IMR-90 (cell line): ENCODE measurements at regions not wholly inside any gene's neighbourhood (a gene's known extent, or its start where the extent isn't known, plus 50 kb on each side); places are given as distances from the start of the nearest gene placed in this dataset.

Experiments used
- ATAC-seq: fragments of 200-7000 bp; cut with Tn5 transposase; 2 replicates; pipeline ENCODE4 v1.9.1; 2020; ENCODE audit warnings: low read depth, mild to moderate bottlenecking, moderate library complexity
- BruUV-seq: library from RNA; stranded (reverse); fragments of 400-500 nt; replicated peaks from 2 replicates; lab custom pipeline; 2021; lab: Mats Ljungman, UMichigan
- CTCF ChIA-PET: fragments of 300-600 bp; formaldehyde crosslinking; extraction: SDS; loops from one replicate; lab custom pipeline; 2021; ENCODE audit warnings: antibody characterized with exemption; lab: Yijun Ruan, JAX
- POLR2A ChIA-PET: fragments of 300-600 bp; sonication (Branson Sonifier 250); formaldehyde crosslinking; loops from one replicate; lab custom pipeline; 2022; ENCODE audit warnings: antibody characterized with exemption; ENCODE audit not compliant: unreplicated experiment; lab: Charles Lee
- DNase-seq: peaks from one replicate; pipeline ENCODE4 v3.0.0; 2013
- H2AFZ ChIP-seq: replicated peaks from 2 replicates; pipeline ENCODE3; 2013; ENCODE audit warnings: low read length, mild to moderate bottlenecking; ENCODE audit not compliant: poor library complexity
- H2AK5ac ChIP-seq: 2 replicates; pipeline ENCODE4 v1.6.1; 2013; ENCODE audit warnings: low read depth, low read length, inconsistent platforms
- H2AK9ac ChIP-seq: replicated peaks from 2 replicates; pipeline ENCODE3; 2013; ENCODE audit warnings: mild to moderate bottlenecking, low read depth, low read length, moderate library complexity; ENCODE audit not compliant: poor library complexity
- H2BK120ac ChIP-seq: 2 replicates; pipeline ENCODE4 v1.6.1; 2013; ENCODE audit warnings: low read depth, low read length, inconsistent platforms
- H2BK15ac ChIP-seq: 3 replicates; pipeline ENCODE4 v1.6.1; 2013; ENCODE audit warnings: low read depth, low read length, inconsistent platforms
- H2BK20ac ChIP-seq: 2 replicates; pipeline ENCODE4 v1.6.1; 2013; ENCODE audit warnings: low read depth, mild to moderate bottlenecking, inconsistent platforms, low read length, moderate library complexity
- H2BK5ac ChIP-seq: 2 replicates; pipeline ENCODE4 v1.6.1; 2013; ENCODE audit warnings: mild to moderate bottlenecking, low read depth, low read length, inconsistent platforms; ENCODE audit not compliant: poor library complexity, severe bottlenecking
- H3K14ac ChIP-seq: replicated peaks from 2 replicates; pipeline ENCODE4 v1.6.1; 2013; ENCODE audit warnings: low read depth, low read length, inconsistent platforms
- H3K18ac ChIP-seq: 2 replicates; pipeline ENCODE4 v1.6.1; 2013; ENCODE audit warnings: low read depth, low read length, control low read depth
- H3K23ac ChIP-seq: 2 replicates; pipeline ENCODE4 v1.6.1; 2013; ENCODE audit warnings: low read depth, low read length, inconsistent platforms
- H3K27ac ChIP-seq: 2 replicates; pipeline ENCODE4 v1.5.1; 2013; ENCODE audit warnings: mild to moderate bottlenecking, control low read depth, low read length; ENCODE audit not compliant: insufficient read depth
- H3K27me3 ChIP-seq: 2 replicates; pipeline ENCODE4 v1.6.1; 2013; ENCODE audit warnings: low read length; ENCODE audit not compliant: control insufficient read depth, insufficient read depth
- H3K36me3 ChIP-seq: 2 replicates; pipeline ENCODE4 v1.6.1; 2013; ENCODE audit warnings: low read length, mixed read lengths; ENCODE audit not compliant: control insufficient read depth, insufficient read depth
- H3K4ac ChIP-seq: 2 replicates; pipeline ENCODE4 v1.6.1; 2013; ENCODE audit warnings: low read depth, low read length, inconsistent platforms
- H3K4me1 ChIP-seq: 2 replicates; pipeline ENCODE4 v1.6.1; 2013; ENCODE audit warnings: low read length, mixed read lengths; ENCODE audit not compliant: control insufficient read depth, insufficient read depth
- H3K4me2 ChIP-seq: 2 replicates; pipeline ENCODE4 v1.6.1; 2013; ENCODE audit warnings: low read depth, mild to moderate bottlenecking, control low read depth, low read length, moderate library complexity
- H3K4me3 ChIP-seq: 2 replicates; pipeline ENCODE4 v1.5.1; 2013; ENCODE audit warnings: low read depth, mild to moderate bottlenecking, control low read depth, low read length, moderate library complexity; ENCODE audit not compliant: insufficient read depth
- H3K56ac ChIP-seq: 2 replicates; pipeline ENCODE4 v1.6.1; 2013; ENCODE audit warnings: low read length, inconsistent platforms; ENCODE audit not compliant: insufficient read depth; ENCODE audit errors: extremely low read depth
- H3K79me1 ChIP-seq, 2 experiments: 2 replicates each; pipeline ENCODE4 v1.6.1; 2013; ENCODE audit warnings: low read length in 2 of 2, inconsistent platforms in 1 of 2, low read depth in 1 of 2
- H3K9ac ChIP-seq: 2 replicates; pipeline ENCODE4 v1.6.1; 2013; ENCODE audit warnings: low read depth, low read length, control low read depth
- H3K9me1 ChIP-seq: 2 replicates; pipeline ENCODE4 v1.6.1; 2013; ENCODE audit warnings: low read length, inconsistent platforms; ENCODE audit not compliant: insufficient read depth
- H3K9me3 ChIP-seq: 2 replicates; pipeline ENCODE4 v1.6.1; 2013; ENCODE audit warnings: low read length; ENCODE audit not compliant: control insufficient read depth, insufficient read depth
- H4K20me1 ChIP-seq: 2 replicates; pipeline ENCODE4 v1.6.1; 2013; ENCODE audit warnings: low read length, inconsistent platforms; ENCODE audit not compliant: insufficient read depth
- H4K5ac ChIP-seq: 2 replicates; pipeline ENCODE4 v1.6.1; 2013; ENCODE audit warnings: mild to moderate bottlenecking, low read depth, low read length, control low read depth
- H4K8ac ChIP-seq, 2 experiments: 2 replicates each; pipeline ENCODE4 v1.6.1; 2013; ENCODE audit warnings: low read depth in 2 of 2, low read length in 2 of 2, control low read depth in 1 of 2, inconsistent platforms in 1 of 2
- H4K91ac ChIP-seq: 2 replicates; pipeline ENCODE4 v1.6.1; 2013; ENCODE audit warnings: low read depth, low read length, inconsistent platforms; ENCODE audit not compliant: insufficient read depth
- BHLHE40 ChIP-seq: fragments of 150-350 bp; IDR thresholded peaks from 2 replicates; pipeline ENCODE4 v1.6.1; 2016; ENCODE audit warnings: mild to moderate bottlenecking, low read depth, low read length
- CEBPB ChIP-seq: IDR thresholded peaks from 2 replicates; pipeline ENCODE4 v1.6.1; 2012; ENCODE audit warnings: low read depth, low read length, improper control_type of control experiment
- CTCF ChIP-seq: conservative IDR thresholded peaks from 2 replicates; pipeline ENCODE4 v1.5.1; 2012; ENCODE audit warnings: mild to moderate bottlenecking, low read depth, low read length, improper control_type of control experiment
- ELK1 ChIP-seq: fragments of 150-350 bp; IDR thresholded peaks from 2 replicates; pipeline ENCODE4 v1.6.1; 2016; ENCODE audit warnings: low read depth, mild to moderate bottlenecking, low read length, moderate library complexity, borderline replicate concordance
- FOS ChIP-seq: fragments of 150-350 bp; IDR thresholded peaks from 2 replicates; pipeline ENCODE4 v1.6.1; 2016; ENCODE audit warnings: low read depth, low read length
- MAFK ChIP-seq: IDR thresholded peaks from 2 replicates; pipeline ENCODE4 v1.6.1; 2012; ENCODE audit warnings: low read depth, low read length, improper control_type of control experiment
- MAZ ChIP-seq: IDR thresholded peaks from 2 replicates; pipeline ENCODE4 v1.6.1; 2012; ENCODE audit warnings: low read depth, mild to moderate bottlenecking, low read length, improper control_type of control experiment, moderate library complexity, borderline replicate concordance
- MXI1 ChIP-seq: IDR thresholded peaks from 2 replicates; pipeline ENCODE4 v1.6.1; 2012; ENCODE audit warnings: low read depth, mild to moderate bottlenecking, low read length, moderate library complexity, borderline replicate concordance
- NFE2L2 ChIP-seq: fragments of 150-350 bp; IDR thresholded peaks from 2 replicates; pipeline ENCODE4 v1.6.1; 2016; ENCODE audit warnings: low read depth, mild to moderate bottlenecking, low read length
- POLR2A ChIP-seq: IDR thresholded peaks from 2 replicates; pipeline ENCODE4 v1.6.1; 2012; ENCODE audit warnings: mild to moderate bottlenecking, low read depth, low read length
- RAD21 ChIP-seq: IDR thresholded peaks from 2 replicates; pipeline ENCODE4 v1.6.1; 2012; ENCODE audit warnings: low read length, improper control_type of control experiment
- RFX5 ChIP-seq: IDR thresholded peaks from 2 replicates; pipeline ENCODE4 v1.8.0; 2012; ENCODE audit warnings: low read depth, mild to moderate bottlenecking, low read length, moderate library complexity
- SMC3 ChIP-seq: fragments of 150-350 bp; IDR thresholded peaks from 2 replicates; pipeline ENCODE4 v1.6.1; 2016; ENCODE audit warnings: low read depth, mild to moderate bottlenecking, antibody characterized with exemption, low read length, moderate library complexity
- USF2 ChIP-seq: fragments of 150-350 bp; IDR thresholded peaks from 2 replicates; pipeline ENCODE4 v1.6.1; 2017; ENCODE audit warnings: mild to moderate bottlenecking, antibody characterized with exemption, low read length, low read depth
- WGBS, 2 experiments: methylation state at CpG; one replicate each; pipeline versions ENCODE4 v1.1.5 to v1.1.7; 2013; ENCODE audit warnings: missing lambda C conversion rate in 2 of 2; ENCODE audit not compliant: insufficient read length in 1 of 2; ENCODE audit errors: extremely low coverage in 2 of 2; 5-methylcytosine and 5-hydroxymethylcytosine counted together
- dilution Hi-C: fragments of 300-500 bp; cut with HindIII; formaldehyde crosslinking; loops from one replicate; pipeline ENCODE4 v1.14.3; 2018; ENCODE audit warnings: low sequenced_read_pairs; ENCODE audit not compliant: unreplicated experiment
- in situ Hi-C: fragments of 300-500 bp; cut with MboI; formaldehyde crosslinking; loops from 3 replicates; pipeline ENCODE4 v1.14.3; 2019; ENCODE audit warnings: low sequenced_read_pairs, inconsistent platforms, mixed read lengths
- intact Hi-C: fragments of 100-400 bp; cut with micrococcal nuclease; formaldehyde crosslinking; loops from 2 replicates; pipeline ENCODE4 v1.10.0; 2022

GRCh38 chr4:58313444-58313843 is 1203.3 kb upstream of the IGFBP7 start:
- POLR2A ChIA-PET = no interaction called here
- Histone ChIP-seq H4K91ac (no peak overlapping the region), H2AK5ac (no peak overlapping the region), H2BK20ac (no peak overlapping the region), H3K56ac (no peak overlapping the region), H2BK5ac (no peak overlapping the region), H3K14ac (no peak overlapping the region), H3K4me2 (no peak overlapping the region), H3K18ac (no peak overlapping the region), H3K4me1 (no peaks in the 10 kb centered on the region), H2AK9ac (no peak overlapping the region), H3K79me1 (no peaks in the 10 kb centered on the region), H4K8ac (no peak overlapping the region), H3K9me3 (peaks cover 5% of the 10 kb centered on the region), H2AFZ (no peak overlapping the region), H3K27me3 (no peaks in the 10 kb centered on the region), H3K27ac (no peak overlapping the region), H4K20me1 (no peaks in the 10 kb centered on the region), H3K4ac (no peak overlapping the region), H3K36me3 (no peaks in the 10 kb centered on the region), H3K9me1 (no peaks in the 10 kb centered on the region), H3K23ac (no peak overlapping the region), H2BK120ac (no peak overlapping the region), H2BK15ac (no peak overlapping the region), H3K9ac (no peak overlapping the region), H4K5ac (no peak overlapping the region), H3K4me3 (no peak overlapping the region)
- no TSS peak for BruUV-seq
- TF ChIP-seq NFE2L2 (no peak), CTCF (no peak), FOS (no peak), USF2 (no peak), RAD21 (no peak), POLR2A (no peak), BHLHE40 (no peak), RFX5 (no peak), CEBPB (no peak), ELK1 (no peak), MAFK (no peak), MXI1 (no peak), SMC3 (no peak), MAZ (no peak)
- CTCF ChIA-PET = no interaction called here
- in situ Hi-C loops (no loop called here), intact Hi-C loops (no loop called here), dilution Hi-C loops (no loop called here)
- no CpG with 5 or more reads among the region's 4 CpGs for WGBS, 2 experiments
- ATAC-seq = no peak
- DNase-seq = no peak
